ENCODE measurements at regions not wholly inside any gene's neighbourhood (a gene's known extent, or its start where the extent isn't known, plus 50 kb on each side); places are given as distances from the start of the nearest gene placed in this dataset.

- no peaks in the 10 kb centered on the region for H3K4me1 ChIP-seq
- H3K36me3 ChIP-seq, result no peaks in the 10 kb centered on the region
- no peaks in the 10 kb centered on the region for H3K27me3 ChIP-seq
- no peak overlapping the region for H3K4me3 ChIP-seq (replicated peaks in 1 of 3)
- TF ChIP-seq, protein P1, sequence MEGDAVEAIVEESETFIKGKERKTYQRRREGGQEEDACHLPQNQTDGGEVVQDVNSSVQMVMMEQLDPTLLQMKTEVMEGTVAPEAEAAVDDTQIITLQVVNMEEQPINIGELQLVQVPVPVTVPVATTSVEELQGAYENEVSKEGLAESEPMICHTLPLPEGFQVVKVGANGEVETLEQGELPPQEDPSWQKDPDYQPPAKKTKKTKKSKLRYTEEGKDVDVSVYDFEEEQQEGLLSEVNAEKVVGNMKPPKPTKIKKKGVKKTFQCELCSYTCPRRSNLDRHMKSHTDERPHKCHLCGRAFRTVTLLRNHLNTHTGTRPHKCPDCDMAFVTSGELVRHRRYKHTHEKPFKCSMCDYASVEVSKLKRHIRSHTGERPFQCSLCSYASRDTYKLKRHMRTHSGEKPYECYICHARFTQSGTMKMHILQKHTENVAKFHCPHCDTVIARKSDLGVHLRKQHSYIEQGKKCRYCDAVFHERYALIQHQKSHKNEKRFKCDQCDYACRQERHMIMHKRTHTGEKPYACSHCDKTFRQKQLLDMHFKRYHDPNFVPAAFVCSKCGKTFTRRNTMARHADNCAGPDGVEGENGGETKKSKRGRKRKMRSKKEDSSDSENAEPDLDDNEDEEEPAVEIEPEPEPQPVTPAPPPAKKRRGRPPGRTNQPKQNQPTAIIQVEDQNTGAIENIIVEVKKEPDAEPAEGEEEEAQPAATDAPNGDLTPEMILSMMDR (IDR thresholded peaks at IDR 0.05), result no peak
- TF ChIP-seq POLR2A (IDR thresholded peaks at IDR 0.05), result no peak
- H3K27ac ChIP-seq, result no peak overlapping the region
- intact Hi-C loops (cut with DNase I), result no loop called here
- no peak for DNase-seq
- no peaks in the 10 kb centered on the region for H3K9me3 ChIP-seq
- WGBS, 2 donors, result 67 to 75% methylated on average over 6 of the region's 6 CpGs
These were observed 262.5 kb downstream of the HLX start for GRCh38 chr1:221141606-221142285.

DNA sequence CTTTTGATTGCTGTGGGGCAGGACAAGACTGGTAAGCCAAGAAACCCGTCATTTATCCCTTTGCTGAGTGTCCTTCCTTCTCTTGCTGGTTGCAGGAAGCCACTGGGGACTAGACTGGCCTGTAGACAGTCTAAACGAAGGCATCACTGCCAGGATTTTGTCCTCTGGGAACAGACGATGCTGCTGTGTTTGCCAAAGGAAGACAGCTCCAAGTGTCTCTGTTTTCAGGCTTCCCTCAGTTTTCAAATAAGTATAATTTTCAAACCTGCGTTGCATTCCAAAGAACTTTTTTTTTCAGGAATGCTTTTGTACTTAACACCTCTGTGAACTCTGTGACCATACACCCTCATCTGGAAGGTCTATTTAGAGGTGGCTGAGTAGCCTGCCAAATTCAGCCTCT, 269.4 kb downstream of the HLX start:
- no peaks in the 10 kb centered on the region for H3K36me3 ChIP-seq
- no peaks in the 10 kb centered on the region for H3K4me1 ChIP-seq
- intact Hi-C loops (cut with DNase I), result no loop called here
- H3K27ac ChIP-seq, result no peak overlapping the region
- no peaks in the 10 kb centered on the region for H3K27me3 ChIP-seq
- WGBS, 2 donors, result 66 to 78% methylated on average over 4 of the region's 4 CpGs
- no peak for DNase-seq
- H3K4me3 ChIP-seq (replicated peaks in 1 of 3), result no peak overlapping the region
- no peak for TF ChIP-seq POLR2A (IDR thresholded peaks at IDR 0.05)
- TF ChIP-seq, protein P1 (IDR thresholded peaks at IDR 0.05), result no peak
- no peaks in the 10 kb centered on the region for H3K9me3 ChIP-seq

DNA sequence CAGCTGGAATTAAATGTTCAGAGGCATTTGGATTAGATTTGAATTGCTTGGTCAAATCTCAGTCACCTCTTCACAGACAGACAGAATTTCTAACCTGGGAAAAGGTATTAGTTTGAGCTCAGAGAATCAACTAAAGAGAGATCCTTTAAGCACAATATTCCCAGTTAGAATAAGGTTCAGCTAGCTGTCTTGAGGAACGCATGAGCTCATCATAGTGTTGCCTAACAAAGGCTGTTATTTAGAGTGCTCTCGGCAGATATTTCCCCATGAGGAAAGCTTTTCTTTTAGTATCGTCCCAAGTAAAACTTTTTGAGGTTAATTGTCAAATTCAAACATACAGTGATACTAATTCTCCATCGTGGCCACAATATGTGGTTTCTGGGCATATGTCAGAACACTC, 269.9 kb downstream of the HLX start:
- no peaks in the 10 kb centered on the region for H3K9me3 ChIP-seq

DNA sequence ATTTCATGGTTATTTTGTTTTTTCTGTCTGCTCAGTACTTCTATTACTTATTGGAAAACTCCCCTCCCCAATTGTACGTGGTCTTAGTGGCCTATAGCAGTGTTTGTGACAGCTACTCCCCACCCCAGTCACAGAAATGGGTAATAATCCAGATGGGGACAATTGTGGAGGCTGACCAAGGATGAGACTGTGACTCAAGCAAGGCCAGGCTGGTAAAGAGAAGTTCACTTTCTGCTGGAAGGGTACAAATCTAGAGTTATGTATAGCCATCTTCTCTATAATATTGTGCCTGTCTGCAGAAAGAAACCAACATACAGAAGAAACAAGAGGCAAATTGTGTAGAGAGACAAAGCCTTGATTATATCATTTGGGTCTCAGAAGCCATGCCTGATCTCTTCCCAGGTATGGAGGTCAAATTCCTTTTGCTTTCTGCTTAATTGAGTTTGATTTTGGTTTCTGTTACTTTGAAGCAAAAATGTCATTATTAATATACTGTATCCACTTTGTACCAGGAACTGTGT, 270.4 kb downstream of the HLX start:
- Histone ChIP-seq H3K36me3 (no peaks in the 10 kb centered on the region), H3K27ac (no peak overlapping the region), H3K27me3 (no peaks in the 10 kb centered on the region), H3K4me1 (no peaks in the 10 kb centered on the region), H3K4me3 (replicated peaks in 1 of 3) (no peak overlapping the region), H3K9me3 (no peaks in the 10 kb centered on the region)
- no peak for DNase-seq
- intact Hi-C loops (cut with DNase I), result no loop called here
- TF ChIP-seq, protein P1 (IDR thresholded peaks at IDR 0.05), result no peak
- no peak for TF ChIP-seq POLR2A (IDR thresholded peaks at IDR 0.05)
- WGBS, 2 donors, result 74 to 84% methylated on average over 1 of the region's 1 CpG

More for the DNA sequence above, 269.9 kb downstream of the HLX start:
- Histone ChIP-seq H3K27me3 (no peaks in the 10 kb centered on the region), H3K27ac (no peak overlapping the region), H3K4me1 (no peaks in the 10 kb centered on the region), H3K4me3 (replicated peaks in 1 of 3) (no peak overlapping the region), H3K36me3 (no peaks in the 10 kb centered on the region)
- WGBS, 2 donors, result 72 to 82% methylated on average over 4 of the region's 4 CpGs
- TF ChIP-seq POLR2A (IDR thresholded peaks at IDR 0.05), result no peak
- TF ChIP-seq, protein P1 (IDR thresholded peaks at IDR 0.05), result no peak
- intact Hi-C loops (cut with DNase I), result no loop called here
- no peak for DNase-seq

DNA sequence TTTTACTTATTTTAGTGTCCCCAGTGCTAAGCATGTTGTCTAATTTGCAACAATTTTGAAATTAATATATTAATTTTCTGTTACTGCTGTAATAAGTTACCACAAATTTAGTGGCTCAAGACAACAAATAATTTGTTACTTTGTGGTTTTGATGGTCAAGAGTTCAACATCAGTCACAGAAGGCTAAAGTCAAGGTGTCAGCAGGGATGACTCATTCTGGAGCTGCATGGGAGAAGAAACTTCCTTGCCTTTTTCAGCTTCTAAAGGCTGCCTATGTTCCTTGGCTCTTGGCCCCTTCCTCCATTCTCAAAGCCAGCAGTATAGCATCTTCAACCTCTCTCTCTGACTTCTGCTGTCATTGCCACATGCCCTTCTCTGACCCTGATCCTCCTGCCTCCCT, 271.8 kb downstream of the HLX start:
- Histone ChIP-seq H3K4me3 (replicated peaks in 1 of 3) (no peak overlapping the region), H3K27me3 (no peaks in the 10 kb centered on the region), H3K9me3 (no peaks in the 10 kb centered on the region), H3K4me1 (no peaks in the 10 kb centered on the region), H3K27ac (no peak overlapping the region), H3K36me3 (no peaks in the 10 kb centered on the region)
- intact Hi-C loops (cut with DNase I), result no loop called here
- DNase-seq, result no peak
- TF ChIP-seq, protein P1 (IDR thresholded peaks at IDR 0.05), result no peak
- TF ChIP-seq POLR2A (IDR thresholded peaks at IDR 0.05), result no peak

Data from thyroid gland (tissue), 4 donors.